ENCODE measurements at regions not wholly inside any gene's neighbourhood (a gene's known extent, or its start where the extent isn't known, plus 50 kb on each side); places are given as distances from the start of the nearest gene placed in this dataset.
A peak's percentile ranks its signal among the peaks of the same experiment; 100 is the strongest.

DNA sequence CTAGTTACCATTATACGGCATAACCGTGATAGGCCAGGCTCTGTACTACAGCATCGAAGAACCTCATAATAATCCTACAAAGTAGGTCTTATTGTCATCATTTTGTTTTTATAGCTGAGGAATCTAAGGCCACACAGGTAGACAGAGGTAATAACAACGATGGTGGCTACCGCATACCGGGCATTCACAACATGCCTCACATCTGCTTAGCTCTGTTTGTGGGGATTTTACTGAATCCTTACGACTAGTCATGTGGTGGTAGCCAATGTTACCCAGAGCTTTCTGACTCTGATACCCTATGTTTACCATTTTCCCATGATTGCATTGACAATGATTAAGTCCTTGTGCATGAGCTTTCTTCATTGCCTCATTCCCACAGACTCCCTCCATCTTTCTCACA is 269.4 kb downstream of the TCF7L2 start:
- DNase-seq (ENCODE audit: low spot score): no peak

DNA sequence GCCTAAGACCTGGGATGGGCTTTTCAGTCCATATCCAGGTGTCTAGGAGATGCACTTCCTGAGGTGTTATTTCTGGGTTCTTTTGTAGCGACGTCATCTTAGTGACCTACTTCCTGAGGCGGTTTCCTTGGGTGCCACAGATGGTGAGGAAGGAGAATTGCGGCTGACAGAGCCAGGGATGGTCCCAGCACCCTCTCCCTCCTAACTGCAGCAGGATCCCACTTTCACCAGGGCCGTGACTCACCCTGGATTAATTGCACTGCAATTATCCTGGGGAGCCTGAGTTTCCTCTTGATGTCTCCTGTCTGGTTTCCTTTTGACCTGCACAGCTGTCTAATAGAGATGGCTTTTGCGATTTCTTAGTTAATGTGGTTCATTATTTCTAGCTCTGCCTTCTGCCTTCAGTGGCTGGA is 271.7 kb downstream of the TCF7L2 start:
- DNase-seq (ENCODE audit: low spot score): peak; percentile 81

- no peak for DNase-seq (ENCODE audit: low spot score)
Observed at GRCh38 chr10:113222207-113222606, 272.2 kb downstream of the TCF7L2 start.

DNA sequence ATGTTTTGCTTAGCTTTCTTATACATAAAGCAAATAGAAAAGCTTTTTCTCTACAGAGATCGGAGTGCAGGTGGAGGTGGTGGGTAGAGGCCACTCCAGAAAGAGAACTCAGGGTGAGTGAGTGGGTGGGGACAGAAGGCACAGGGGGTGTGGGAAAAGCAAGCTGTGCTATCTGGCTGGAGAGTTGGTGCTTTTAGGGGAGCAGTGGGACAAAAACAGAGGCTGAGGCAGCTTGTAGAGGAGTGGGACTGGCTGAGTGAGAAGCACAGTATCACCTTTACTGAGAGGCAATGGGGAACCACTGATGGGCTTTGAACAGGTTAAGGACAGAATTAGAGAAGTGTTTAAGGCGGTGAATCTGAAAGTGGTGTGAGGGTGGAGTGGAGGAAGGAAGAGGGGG is 275.3 kb downstream of the TCF7L2 start:
- no peak for DNase-seq (ENCODE audit: low spot score)

GRCh38 chr10:113225903-113226302 is 275.9 kb downstream of the TCF7L2 start:
- DNase-seq (ENCODE audit: low spot score): no peak

GRCh38 chr10:113226399-113226798 is 276.4 kb downstream of the TCF7L2 start:
- no peak for DNase-seq (ENCODE audit: low spot score)

DNA sequence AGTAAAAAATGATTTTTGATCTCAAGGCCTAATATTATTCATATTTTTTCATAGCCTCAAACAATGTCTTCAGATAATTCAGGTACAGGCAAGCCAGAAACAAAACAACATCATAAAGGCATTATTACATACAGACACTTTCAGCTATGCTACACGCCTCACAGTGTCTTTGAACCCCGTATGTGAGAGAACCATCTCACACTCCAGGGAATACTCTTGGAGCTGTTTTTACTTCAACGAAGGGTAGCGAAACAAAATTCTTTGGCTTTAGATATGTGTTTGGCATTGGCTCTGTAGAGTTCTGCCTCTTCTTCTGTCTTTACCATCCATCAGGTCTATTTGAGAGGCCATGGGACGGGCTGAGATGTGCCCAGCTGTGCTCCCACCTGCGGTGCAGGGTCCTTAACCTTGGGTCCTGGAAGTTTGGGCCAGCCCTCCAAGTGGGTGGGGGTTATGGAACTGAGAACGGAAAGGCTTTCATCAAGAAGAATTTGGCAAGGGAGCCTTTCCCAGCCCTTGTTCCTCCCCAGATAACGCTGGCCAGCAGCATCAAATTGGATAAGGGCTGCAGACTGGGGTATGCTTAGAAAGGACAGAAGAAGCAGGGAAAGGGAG is 276.9 kb downstream of the TCF7L2 start:
- DNase-seq (ENCODE audit: low spot score): no peak

DNA sequence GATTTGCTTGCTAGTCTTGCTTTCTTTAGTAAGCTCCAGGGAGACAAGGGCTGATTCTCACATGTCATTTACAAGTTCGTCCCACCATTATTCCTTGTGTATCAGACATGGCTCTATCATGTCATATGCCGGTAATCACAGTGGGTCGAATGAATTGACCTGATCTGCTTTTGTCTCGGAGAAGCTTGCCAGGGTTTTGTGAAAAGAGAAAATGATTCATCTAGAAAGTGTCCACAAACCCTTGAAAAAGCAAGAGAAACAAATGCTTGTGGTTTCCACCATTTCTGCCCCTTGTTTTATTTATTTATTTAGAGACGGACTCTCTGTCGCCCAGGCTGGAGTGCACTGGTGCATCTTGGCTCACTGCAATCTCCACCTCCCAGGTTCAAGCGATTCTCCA is 278.5 kb downstream of the TCF7L2 start:
- peak; percentile 38 for DNase-seq (ENCODE audit: low spot score)

DNA sequence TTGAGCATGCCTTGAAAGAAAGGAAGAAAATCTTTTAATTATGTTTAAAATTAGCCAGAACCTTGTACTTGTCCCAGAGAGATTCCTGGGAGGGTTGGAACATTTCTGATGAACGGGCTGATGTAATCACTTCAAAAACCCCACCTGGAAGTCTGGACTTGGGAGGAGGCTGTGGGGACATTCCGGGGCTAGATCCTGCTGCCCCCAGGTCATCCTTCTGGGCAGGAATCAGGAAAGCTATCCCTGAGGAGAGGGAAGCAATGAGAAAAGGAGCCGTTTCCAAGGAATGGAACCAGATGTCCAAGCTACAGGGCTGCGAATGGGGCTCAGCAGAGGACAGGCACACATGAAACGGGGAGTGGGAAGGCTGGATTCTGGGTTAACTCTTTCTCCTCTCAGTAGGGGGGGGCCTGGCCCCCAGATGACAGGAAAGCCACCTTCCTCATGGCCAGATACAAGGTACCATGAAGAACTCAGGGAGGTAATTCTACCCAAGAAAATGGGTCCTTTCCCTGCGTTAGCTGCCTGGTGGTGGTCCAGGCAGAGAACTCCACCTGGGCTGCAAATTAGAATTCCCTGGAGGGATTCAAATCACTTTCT is 280.1 kb downstream of the TCF7L2 start:
- DNase-seq (ENCODE audit: low spot score): no peak

GRCh38 chr10:113232928-113233511 is 283.0 kb downstream of the TCF7L2 start:
- DNase-seq (ENCODE audit: low spot score): no peak

- DNase-seq (ENCODE audit: low spot score): no peak
Observed at GRCh38 chr10:113234481-113234880, 284.4 kb downstream of the TCF7L2 start.

- no peak for DNase-seq (ENCODE audit: low spot score)
Observed at GRCh38 chr10:113235508-113235907, 285.5 kb downstream of the TCF7L2 start.

DNA sequence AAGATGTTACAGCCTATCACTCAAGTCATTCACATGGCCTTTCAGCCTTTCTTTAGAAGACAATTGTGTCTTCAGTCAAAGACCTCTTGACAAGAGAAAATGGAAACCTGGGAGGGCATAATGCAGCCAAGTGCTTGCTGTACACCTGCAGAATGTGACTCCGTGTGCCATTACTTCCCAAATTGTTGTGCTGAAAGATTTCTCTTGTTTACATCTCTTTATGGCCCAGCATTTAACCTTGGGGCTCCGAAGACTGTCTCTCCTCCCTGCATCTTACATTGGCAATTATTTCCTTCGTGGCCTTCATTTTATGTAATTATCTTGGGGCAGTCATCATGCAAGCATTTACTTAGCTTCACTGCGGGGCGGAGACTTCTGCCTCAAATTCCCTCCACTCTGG is 287.0 kb downstream of the TCF7L2 start:
- DNase-seq (ENCODE audit: low spot score): no peak

- no peak for DNase-seq (ENCODE audit: low spot score)
Observed at GRCh38 chr10:113239566-113240350, 289.7 kb downstream of the TCF7L2 start.

DNA sequence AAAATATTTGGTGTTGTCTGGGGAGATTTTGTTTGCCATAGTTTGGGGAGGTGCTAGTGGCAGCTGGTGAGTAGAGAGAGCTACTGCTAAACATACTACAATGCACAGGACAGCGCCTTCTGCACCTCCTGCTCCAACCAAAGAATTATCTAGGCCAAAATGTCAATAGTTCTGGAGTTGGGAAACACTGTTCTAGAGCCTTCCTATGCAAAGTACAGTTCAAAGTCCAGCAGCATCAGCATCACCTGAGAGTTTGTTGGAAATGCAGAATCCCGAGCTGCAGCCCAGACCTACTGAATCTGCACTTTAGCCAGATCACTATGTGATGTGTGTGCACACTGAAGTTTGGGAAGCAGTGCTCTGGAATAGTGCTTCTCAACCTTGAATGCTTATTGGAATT is 290.7 kb downstream of the TCF7L2 start:
- DNase-seq (ENCODE audit: low spot score): no peak

DNA sequence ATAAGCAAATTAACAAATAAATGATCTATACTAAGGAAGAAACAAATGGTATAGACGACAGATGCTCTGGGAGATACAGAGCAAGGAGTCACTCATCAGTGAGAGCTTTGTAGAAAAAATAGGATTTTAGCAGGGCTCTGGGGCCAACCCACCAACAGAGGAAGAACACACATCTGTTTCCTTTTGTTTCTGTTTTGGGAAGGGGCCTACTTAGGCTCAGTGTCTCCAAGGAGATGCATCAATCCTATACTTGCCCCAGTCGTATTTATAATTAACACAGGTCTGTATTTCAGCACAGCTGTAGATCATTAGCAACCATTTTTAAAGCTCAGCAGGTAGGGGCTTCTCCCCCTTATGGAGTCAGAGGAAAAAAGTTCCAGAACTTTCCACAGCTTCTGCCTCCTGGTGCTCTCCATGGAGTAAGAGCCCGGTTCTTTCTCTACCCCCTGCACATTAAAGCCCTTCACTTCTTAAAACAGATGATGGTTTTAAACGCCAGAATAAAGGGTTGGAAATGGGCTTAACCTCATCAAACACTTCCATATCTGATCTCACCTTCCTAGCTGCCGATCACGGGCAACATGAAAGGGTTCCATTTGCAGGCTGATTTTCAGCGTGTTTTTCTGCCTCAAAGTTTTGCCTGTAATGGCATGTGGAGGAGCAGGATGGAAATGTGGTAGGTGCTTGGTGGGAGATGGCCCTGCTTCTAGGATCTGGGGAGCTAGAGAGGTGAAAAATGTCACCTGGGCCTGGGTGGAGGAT is 291.7 kb downstream of the TCF7L2 start:
- no peak for DNase-seq (ENCODE audit: low spot score)

DNA sequence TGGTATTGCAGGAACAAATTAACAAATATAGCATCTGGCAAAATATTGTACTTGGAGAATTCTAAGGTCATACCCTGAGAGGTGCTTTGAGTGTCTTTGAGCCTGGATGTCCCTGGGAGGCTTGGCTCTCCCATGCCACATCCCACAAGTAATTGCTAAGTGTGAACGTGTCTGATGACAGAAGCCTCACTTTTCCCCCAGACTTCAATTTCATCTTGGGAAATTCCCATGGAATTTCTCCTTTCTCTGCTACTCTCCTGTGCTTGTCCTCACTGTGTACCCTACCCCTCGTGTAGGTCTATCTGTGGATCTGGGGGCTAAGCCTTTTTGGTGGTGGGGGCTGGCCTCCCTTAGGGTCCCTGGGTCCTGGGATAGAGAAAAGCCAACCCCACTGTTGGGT is 293.3 kb downstream of the TCF7L2 start:
- DNase-seq (ENCODE audit: low spot score): no peak

DNA sequence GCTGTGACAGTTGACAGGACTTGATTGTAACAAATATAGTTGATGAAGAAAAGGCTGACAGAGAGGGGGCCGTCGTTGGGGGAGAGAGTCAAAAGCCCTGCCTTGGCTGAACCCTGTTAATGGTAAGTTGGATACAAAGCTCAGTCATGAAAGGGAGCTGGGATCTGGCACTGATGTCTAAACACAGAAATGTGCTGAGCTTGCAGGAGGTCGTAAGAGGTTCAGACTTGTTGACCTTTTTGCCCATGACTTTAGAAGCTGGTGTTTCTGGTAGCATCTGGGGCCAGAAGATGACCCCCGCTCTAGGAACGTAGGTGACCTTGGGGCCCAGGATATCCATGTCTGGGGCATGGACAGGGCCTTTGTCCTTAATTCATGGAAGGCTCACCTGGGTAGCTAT is 294.7 kb downstream of the TCF7L2 start:
- DNase-seq (ENCODE audit: low spot score): no peak

GRCh38 chr10:113245286-113245685 is 295.2 kb downstream of the TCF7L2 start:
- no peak for DNase-seq (ENCODE audit: low spot score)

DNA sequence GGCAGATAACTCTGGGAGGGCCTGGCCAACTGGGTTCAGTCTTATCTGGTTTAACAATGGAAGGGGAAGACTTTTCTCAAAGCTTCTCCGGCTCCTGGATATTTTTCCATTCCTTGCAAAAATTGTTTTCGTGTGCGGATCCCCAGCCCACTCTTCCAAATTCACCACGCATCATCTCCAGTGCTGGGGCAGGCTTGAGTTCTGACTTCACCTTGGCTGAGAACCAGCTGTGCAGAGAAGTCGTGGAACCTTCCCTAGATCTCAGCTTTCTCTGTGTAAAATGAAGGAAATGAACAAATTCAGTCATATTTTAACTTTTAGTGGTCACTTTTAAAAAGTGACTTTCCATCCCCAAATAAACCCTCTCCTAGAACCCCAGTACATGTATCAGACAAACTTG is 297.0 kb downstream of the TCF7L2 start:
- no peak for DNase-seq (ENCODE audit: low spot score)

- no peak for DNase-seq (ENCODE audit: low spot score)
Observed at GRCh38 chr10:113252650-113253618, 299.9 kb upstream of the HABP2 start.

Data from H4 (cell line).